ENCODE measurements at regions not wholly inside any gene's neighbourhood (a gene's known extent, or its start where the extent isn't known, plus 50 kb on each side); places are given as distances from the start of the nearest gene placed in this dataset.

DNA sequence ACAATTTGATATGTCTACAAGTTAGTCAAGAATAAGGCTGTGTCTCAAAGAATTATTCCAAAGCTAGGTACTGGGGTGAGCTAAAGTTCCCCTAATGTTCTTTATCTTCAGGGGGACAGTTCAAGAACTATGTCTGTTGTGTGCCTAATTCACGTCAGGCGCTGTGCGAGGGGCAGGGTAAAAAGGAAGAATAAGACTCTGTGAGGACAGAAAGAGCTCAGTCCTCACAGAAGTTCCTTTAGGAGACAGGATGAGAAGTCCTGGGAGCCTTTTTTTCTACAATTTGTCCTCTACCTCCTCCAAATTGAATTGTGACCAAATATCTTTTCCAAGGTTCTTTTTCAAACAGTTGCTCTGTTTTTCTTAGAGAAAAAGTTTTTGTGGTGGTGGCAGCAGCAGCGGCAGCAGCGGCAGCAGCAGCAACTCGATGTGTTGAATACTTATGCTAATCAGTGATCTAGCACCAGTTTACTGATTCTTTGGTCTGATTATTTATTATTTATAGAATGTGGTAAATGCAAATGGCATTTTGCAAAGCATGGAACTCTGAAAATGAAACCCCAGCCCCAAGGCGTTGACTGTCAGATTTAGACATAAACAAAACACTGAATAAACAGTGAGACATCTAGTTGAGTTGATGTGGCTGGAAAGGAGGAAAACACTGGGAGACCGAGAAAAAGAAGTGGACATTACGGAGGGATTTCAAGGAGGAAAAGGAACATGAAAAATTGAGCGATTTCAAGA lies 88.6 kb downstream of the GTPBP8 start:
- Mint-ChIP-seq H3K9me3 (no peaks in the 10 kb centered on the region), H3K27ac (peak overlapping the region in 2 of 6 donors; percentile 16 to 25), H3K4me3 (no peak overlapping the region), H3K4me1 (peaks cover 0 to 8% (median 0%) of the 10 kb centered on the region in 3 donors), H3K27me3 (no peaks in the 10 kb centered on the region), H3K36me3 (peaks cover 0 to 4% of the 10 kb centered on the region in 2 donors)
- ATAC-seq (ENCODE audit: low read depth in 2 of 2), result no peak
- no peak for DNase-seq

DNA sequence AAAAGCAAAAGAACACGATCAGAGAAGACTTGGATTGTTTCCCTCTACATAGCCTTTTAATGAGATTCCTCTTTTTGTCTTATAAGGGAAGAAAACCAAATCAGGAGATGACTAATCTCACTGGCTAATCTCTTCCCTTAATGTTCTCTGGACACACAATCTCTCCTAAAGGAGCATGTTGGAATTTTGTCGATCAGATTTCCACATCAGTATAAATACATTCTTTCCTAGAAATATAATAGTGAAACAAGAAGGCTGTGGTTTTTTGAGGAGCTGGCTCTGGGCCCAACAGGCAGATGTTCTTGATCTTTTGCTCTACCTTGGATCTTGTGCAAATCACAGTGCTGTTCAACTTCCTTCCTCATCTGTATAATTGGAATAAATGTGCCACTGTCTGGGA lies 94.0 kb downstream of the GTPBP8 start:
- no peak for ATAC-seq (ENCODE audit: low read depth in 2 of 2)
- Mint-ChIP-seq H3K36me3 (peaks cover 13 to 19% of the 10 kb centered on the region in 2 donors), H3K27ac (peak overlapping the region in 1 of 6 donors; percentile 44), H3K4me1 (peaks cover 0 to 5% (median 0%) of the 10 kb centered on the region in 3 donors), H3K9me3 (peaks cover 0 to 3% (median 0%) of the 10 kb centered on the region in 7 donors), H3K4me3 (no peak overlapping the region), H3K27me3 (no peaks in the 10 kb centered on the region)
- no peak for DNase-seq

DNA sequence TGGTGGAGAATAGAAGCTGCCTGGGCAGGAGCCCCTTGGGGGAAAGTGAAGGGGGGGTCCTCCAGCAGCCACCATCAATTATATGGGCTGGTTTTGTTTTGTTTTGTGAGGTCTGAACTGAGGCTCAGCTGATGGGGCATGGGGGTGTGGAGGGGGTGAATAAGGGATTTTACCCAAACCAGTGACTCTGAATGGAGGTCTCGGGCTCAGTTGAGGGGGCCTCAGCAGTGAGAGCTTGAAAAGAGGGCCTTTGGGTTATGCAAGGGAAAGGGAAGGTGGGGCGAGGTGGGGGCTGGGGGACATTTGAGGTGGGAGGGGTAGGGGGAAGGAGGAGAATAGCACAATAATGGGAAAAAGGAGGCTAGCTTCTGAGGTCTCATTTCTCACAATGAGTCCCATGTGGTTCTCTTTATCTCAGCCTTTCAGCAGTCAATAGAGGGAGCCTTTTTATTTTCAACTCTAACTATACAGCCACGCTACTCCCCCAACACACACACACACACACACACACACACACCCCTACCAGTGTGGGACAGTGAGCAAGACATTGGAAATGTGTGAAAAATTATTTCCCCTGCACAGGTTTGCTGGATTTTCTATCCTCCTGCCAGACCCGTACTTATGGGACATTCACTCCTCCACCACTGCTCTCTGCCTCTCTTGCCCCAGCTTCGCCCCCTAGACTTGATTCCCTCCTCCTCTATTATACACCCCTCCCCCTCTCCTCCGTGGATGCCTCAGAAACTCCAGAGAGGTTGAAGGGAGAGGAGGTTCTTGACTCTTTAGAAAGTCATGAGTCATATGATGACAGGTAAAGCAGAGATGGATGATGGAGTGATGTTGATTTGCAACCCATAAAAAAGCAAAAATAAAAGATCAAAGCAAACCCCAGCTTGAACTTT lies 96.0 kb downstream of the GTPBP8 start:
- Mint-ChIP-seq H3K27ac (peak overlapping the region in 2 of 6 donors; percentile 27 to 56), H3K9me3 (peaks cover 0 to 3% (median 0%) of the 10 kb centered on the region in 7 donors), H3K27me3 (no peaks in the 10 kb centered on the region), H3K4me1 (peaks cover 0 to 9% (median 0%) of the 10 kb centered on the region in 3 donors), H3K36me3 (peaks cover 15 to 27% of the 10 kb centered on the region in 2 donors), H3K4me3 (no peak overlapping the region)
- no peak for ATAC-seq (ENCODE audit: low read depth in 2 of 2)
- DNase-seq, result no peak

DNA sequence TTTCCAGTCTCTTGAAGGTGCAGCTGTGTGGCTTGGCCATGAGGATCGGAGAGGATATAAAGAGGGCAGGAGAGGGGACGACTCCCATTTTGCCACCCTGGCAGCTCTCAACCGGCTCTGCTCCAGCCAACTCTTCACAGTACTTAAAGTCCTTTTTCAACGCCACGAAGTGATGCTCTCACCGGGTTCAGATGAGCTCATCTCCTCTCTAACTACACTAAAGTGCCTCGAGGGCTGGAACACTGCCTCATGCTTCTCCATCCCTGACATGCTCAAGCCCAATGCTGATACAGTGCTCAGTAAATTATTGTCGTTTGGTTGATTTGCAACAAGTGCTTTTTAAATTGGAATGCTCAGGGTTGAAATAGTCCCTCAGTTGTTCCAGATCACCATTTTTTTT lies 97.8 kb downstream of the GTPBP8 start:
- no peak overlapping the region for H3K27ac Mint-ChIP-seq
- ATAC-seq (ENCODE audit: low read depth in 2 of 2) (no peak), DNase-seq (no peak)
- H3K27me3 Mint-ChIP-seq, result no peaks in the 10 kb centered on the region
- peaks cover 0 to 3% (median 0%) of the 10 kb centered on the region in 7 donors for H3K9me3 Mint-ChIP-seq
- peaks cover 15 to 27% of the 10 kb centered on the region in 2 donors for H3K36me3 Mint-ChIP-seq
- no peak overlapping the region for H3K4me3 Mint-ChIP-seq
- peaks cover 0 to 9% (median 0%) of the 10 kb centered on the region in 3 donors for H3K4me1 Mint-ChIP-seq

DNA sequence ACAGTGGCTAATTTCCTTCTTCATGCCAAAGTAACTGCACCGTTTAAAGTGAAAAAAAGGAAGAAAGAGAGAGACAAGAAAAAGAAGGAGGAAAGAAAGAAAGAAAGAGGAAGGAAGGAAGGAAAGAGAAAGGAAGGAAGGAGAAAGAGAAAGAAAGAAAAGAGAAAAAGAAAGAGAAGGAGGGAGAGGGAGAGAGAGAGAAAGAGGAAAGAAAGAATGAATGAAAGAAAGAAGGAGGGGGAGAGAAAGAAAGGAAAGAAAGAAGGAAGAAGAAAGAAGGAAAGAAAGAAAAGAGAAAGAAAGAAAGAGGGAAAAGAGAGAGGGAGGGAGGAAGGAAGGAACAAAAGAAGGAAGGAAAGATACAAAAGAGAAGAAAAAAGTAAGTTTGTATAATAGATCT lies 100.6 kb downstream of the GTPBP8 start:
- Mint-ChIP-seq H3K27ac (no peak overlapping the region), H3K36me3 (peaks cover 15 to 18% of the 10 kb centered on the region in 2 donors), H3K4me3 (no peak overlapping the region), H3K27me3 (no peaks in the 10 kb centered on the region), H3K9me3 (peaks cover 0 to 3% (median 0%) of the 10 kb centered on the region in 7 donors), H3K4me1 (peaks cover 0 to 9% (median 0%) of the 10 kb centered on the region in 3 donors)
- no peak for DNase-seq
- no peak for ATAC-seq (ENCODE audit: low read depth in 2 of 2)

DNA sequence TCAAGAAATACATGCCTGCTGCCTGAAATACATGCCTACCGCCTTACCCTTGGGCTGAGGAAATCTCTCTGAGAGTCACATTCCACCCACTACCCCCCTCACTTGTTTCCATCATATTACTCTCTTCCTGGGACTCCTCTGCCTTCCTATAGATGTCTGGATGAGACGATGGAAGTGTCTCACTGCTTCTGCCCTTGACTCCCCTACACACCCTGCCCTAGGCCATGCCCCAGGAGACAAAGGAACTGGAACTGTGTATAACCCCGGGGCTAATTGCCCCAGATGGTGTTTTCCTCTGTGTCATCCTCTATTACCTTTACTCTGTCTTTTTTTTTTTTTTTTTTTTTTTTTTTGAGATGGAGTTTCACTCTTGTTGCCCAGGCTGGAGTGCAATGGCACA lies 102.0 kb downstream of the GTPBP8 start:
- no peak overlapping the region for H3K4me3 Mint-ChIP-seq

DNA sequence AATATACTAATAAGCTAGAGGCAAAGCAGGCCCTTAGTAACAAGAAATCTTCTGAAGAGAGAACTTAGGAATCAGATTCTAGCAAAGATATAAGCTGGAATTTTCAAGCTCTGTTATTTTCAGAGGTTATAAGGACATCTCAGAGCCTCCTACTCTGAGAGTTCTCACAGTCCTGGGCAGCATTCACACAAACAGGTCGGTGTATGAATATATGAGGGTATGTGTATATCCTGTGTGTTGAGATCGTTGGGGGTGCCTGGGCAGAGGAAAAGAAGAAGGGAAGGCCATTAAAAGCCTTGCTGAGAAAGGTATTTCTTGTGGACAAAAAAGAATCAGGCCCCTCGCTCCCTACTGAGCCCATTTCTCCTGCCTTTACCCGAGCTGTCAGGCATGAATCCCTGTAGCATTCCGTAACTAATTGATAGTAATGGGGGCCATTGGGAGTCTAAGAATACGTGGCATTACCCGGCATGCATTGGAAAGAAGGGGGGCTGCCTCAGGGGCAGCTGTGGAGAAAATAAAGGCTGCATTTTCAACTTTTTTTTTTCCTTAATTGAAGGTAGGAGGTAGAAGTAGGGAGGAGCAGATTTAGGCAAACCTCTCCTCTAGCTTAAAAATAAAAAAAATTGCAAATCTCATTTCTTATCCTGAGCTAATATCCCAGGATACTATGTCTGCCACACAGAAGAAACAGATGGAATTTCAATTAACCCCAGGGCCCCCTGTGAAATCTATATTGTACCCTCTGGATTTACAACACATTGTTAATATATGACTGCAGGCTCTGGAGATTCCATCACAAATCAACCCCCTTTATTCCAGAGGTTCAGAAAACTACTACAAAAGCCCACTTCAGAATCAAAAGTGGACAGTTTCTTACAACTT lies 103.8 kb downstream of the GTPBP8 start:
- no peak overlapping the region for H3K4me3 Mint-ChIP-seq
- no peak overlapping the region for H3K27ac Mint-ChIP-seq
- no peaks in the 10 kb centered on the region for H3K27me3 Mint-ChIP-seq
- H3K9me3 Mint-ChIP-seq, result peaks cover 0 to 4% (median 0%) of the 10 kb centered on the region in 7 donors
- DNase-seq (no peak), ATAC-seq (ENCODE audit: low read depth in 2 of 2) (no peak)
- peaks cover 9 to 10% of the 10 kb centered on the region in 2 donors for H3K36me3 Mint-ChIP-seq
- peaks cover 0 to 5% (median 0%) of the 10 kb centered on the region in 3 donors for H3K4me1 Mint-ChIP-seq

More for the DNA sequence above, 102.0 kb downstream of the GTPBP8 start:
- no peak for DNase-seq
- Mint-ChIP-seq H3K36me3 (peaks cover 15 to 18% of the 10 kb centered on the region in 2 donors), H3K9me3 (peaks cover 0 to 3% (median 0%) of the 10 kb centered on the region in 7 donors), H3K4me1 (peaks cover 0 to 5% (median 0%) of the 10 kb centered on the region in 3 donors), H3K27ac (no peak overlapping the region), H3K27me3 (no peaks in the 10 kb centered on the region)
- ATAC-seq (ENCODE audit: low read depth in 2 of 2), result no peak

DNA sequence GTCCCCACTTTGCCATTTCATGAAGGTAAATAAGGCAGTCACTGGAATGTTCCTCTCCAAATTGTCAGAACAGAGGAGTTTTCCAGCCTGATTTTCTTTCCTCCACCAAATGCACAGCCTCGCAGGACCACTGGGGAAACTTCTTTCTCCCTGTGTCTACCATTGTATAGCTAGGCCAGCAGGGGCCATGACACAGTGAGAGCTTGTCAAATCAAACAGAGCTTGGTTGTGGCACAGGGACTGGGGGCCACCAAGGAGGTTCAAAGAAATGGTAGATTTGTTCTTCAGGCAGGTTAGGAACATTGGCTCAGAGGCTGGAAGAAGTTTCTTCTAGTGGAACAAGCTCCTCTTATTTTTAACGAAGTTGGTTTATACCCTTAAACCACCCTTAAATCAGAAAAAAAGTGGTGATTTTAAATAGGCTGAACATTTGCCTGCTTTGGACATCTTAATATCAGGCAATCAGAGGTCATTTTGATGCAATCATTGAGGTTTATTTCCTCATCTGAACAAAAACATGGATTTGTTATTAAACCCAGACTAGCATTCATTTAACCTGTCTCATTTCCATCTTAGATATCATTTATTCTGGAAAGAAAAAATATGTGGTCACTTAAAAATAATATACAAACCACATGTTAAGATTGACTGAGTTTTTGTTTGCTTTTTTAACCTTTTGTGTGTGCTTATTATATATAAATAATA lies 105.6 kb downstream of the GTPBP8 start:
- no peaks in the 10 kb centered on the region for H3K27me3 Mint-ChIP-seq

DNA sequence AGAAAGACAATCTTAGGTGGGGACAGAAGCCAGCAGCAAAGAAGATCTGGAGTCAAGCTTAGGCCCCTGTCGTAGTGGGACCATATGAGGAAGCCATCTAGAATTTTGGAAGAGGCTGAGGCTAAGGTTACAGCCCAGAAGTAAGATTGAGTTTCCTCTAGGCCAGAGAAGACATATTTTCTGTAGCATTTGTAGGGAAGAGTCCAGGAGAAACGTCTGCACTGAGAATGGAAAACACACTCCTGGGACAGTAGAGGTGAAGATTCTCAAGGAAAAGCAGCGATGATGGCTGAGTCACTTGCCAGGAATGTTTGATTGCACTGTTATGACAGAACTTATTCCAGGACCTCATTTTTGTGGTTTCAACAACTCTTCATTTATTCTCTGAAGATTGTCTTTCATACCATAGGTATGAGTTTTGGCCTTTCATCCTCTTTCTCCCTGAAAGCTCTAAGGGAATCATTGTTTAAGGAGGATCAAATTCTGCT lies 107.2 kb downstream of the GTPBP8 start:
- Mint-ChIP-seq H3K4me1 (no peaks in the 10 kb centered on the region), H3K4me3 (peak overlapping the region in 1 of 8 donors; percentile 10), H3K9me3 (peaks cover 0 to 9% (median 0%) of the 10 kb centered on the region in 7 donors), H3K27me3 (no peaks in the 10 kb centered on the region), H3K36me3 (peaks cover 5 to 8% of the 10 kb centered on the region in 2 donors), H3K27ac (peak overlapping the region in 1 of 6 donors; percentile 62)
- DNase-seq, result no peak
- ATAC-seq (ENCODE audit: low read depth in 2 of 2), result no peak

More for the DNA sequence above, 105.6 kb downstream of the GTPBP8 start:
- Mint-ChIP-seq H3K9me3 (peaks cover 0 to 8% (median 0%) of the 10 kb centered on the region in 7 donors), H3K27ac (no peak overlapping the region), H3K4me1 (peaks cover 0 to 3% (median 0%) of the 10 kb centered on the region in 3 donors), H3K36me3 (peaks cover 2 to 5% of the 10 kb centered on the region in 2 donors), H3K4me3 (peak overlapping the region in 1 of 8 donors; percentile 21)
- DNase-seq, result no peak
- no peak for ATAC-seq (ENCODE audit: low read depth in 2 of 2)

DNA sequence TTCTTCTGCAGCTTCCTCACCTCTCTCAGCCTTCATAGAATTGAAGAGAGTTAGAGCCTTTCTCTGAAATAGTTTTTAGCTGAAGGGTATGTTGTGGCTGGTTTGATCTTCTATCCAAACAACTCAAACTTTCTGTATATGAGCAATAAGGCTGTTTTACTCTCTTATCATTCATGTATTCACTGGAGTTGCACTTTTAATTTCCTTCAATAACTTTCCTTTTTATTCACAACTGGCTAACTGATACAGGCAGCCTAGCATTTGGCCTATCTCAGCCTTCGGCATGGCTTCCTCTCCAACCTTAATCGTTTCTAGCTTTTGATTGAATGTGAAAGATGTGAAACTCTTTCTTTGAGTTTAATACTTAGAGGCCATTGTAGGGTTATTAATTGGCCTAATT lies 109.3 kb downstream of the GTPBP8 start:
- Mint-ChIP-seq H3K27me3 (no peaks in the 10 kb centered on the region), H3K27ac (no peak overlapping the region), H3K9me3 (peaks cover 0 to 9% (median 0%) of the 10 kb centered on the region in 7 donors), H3K36me3 (peaks cover 5 to 8% of the 10 kb centered on the region in 2 donors), H3K4me1 (no peaks in the 10 kb centered on the region), H3K4me3 (no peak overlapping the region)
- no peak for ATAC-seq (ENCODE audit: low read depth in 2 of 2)
- DNase-seq, result no peak

DNA sequence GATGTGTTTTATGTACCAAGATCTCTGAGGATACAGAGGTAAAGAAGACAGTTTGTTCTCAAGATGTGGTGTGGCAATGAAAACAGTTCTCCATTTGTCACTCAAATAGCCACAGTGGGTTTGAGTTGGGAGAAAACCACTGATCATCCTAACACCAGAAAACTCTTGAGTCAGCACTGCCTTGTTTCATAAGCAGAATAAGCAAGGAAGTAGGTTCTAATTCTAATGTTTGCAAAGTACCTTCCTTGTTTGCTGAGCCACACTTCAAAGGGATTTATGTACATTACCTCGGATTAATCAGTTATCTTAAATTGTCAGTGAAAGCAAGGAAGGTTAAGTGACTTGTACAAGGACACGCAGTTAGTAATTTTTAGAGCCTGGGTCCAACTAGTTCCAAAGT lies 107.8 kb upstream of the BOC start:
- Mint-ChIP-seq H3K4me1 (no peaks in the 10 kb centered on the region), H3K27me3 (no peaks in the 10 kb centered on the region), H3K9me3 (peaks cover 0 to 9% (median 0%) of the 10 kb centered on the region in 7 donors), H3K36me3 (peaks cover 5 to 8% of the 10 kb centered on the region in 2 donors), H3K4me3 (no peak overlapping the region), H3K27ac (no peak overlapping the region)
- DNase-seq (no peak), ATAC-seq (ENCODE audit: low read depth in 2 of 2) (no peak)

DNA sequence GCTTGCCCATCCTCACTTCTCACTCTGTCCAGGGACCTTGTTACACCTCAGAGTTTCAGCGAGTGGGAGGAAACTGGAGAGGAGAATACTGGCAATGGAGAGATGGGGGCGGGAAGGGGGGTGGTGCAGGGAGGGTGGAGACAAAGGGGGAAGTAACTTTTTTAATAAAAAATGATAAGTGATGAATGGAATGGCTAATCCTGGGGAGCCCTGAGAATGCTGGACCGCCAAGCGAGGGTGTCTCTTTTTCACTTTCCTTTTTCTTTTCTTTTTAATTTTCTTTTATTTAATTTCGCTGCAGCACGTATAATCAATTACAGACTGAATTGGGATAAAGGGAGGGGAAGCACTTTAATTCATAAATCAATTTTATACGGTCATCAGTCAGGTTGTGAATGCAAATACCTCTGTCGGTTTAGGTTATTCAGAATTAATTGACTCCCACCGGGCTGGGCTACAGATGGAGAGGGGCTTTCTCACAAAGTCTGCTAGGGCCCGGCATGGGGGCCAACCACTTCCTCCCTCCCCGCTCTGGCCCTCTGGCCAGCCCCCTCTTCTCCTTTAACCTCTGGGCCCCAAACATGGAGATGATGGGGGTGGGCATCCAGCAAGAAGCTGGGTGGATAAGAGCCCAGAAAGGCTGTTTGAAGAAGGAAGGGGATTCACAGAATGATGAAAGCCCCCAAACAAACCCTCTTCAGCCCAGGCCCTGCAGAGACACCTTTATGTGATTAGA lies 106.8 kb upstream of the BOC start:
- no peak overlapping the region for H3K27ac Mint-ChIP-seq
- H3K4me3 Mint-ChIP-seq, result no peak overlapping the region
- no peak for ATAC-seq (ENCODE audit: low read depth in 2 of 2)
- H3K27me3 Mint-ChIP-seq, result no peaks in the 10 kb centered on the region
- peaks cover 0 to 7% (median 0%) of the 10 kb centered on the region in 7 donors for H3K9me3 Mint-ChIP-seq
- H3K36me3 Mint-ChIP-seq, result peaks cover 0 to 8% of the 10 kb centered on the region in 2 donors
- no peaks in the 10 kb centered on the region for H3K4me1 Mint-ChIP-seq
- no peak for DNase-seq

Data from naive B cell (primary cell).